Smooth muscle cell (in vitro differentiated cells): ENCODE measurements at regions not wholly inside any gene's neighbourhood (a gene's known extent, or its start where the extent isn't known, plus 50 kb on each side); places are given as distances from the start of the nearest gene placed in this dataset.

Source experiments
- DNase-seq: peaks from one replicate; lab custom pipeline; 2025; ENCODE audit not compliant: unreplicated experiment; lab: John Stamatoyannopoulos, UW
- H2AFZ ChIP-seq: fragments of 200-600 bp; sonication (generic); 2 replicates; pipeline ENCODE4 v1.6.0; 2016; ENCODE audit warnings: antibody characterized with exemption, low read depth, mild to moderate bottlenecking
- H3F3A ChIP-seq: fragments of 200-600 bp; sonication (generic); 2 replicates; pipeline ENCODE4 v1.6.0; 2017; ENCODE audit warnings: antibody characterized with exemption, low read depth
- H3K27ac ChIP-seq: fragments of 200-600 bp; sonication (generic); 2 replicates; pipeline ENCODE4 v1.5.1; 2016; ENCODE audit warnings: low read depth, mild to moderate bottlenecking
- H3K27me3 ChIP-seq: fragments of 200-600 bp; sonication (generic); 2 replicates; pipeline ENCODE4 v1.6.1; 2016; ENCODE audit warnings: low read depth, mild to moderate bottlenecking
- H3K36me3 ChIP-seq: fragments of 200-600 bp; sonication (generic); 2 replicates; pipeline ENCODE4 v1.5.1; 2016; ENCODE audit warnings: low read depth
- H3K4me1 ChIP-seq: fragments of 200-600 bp; sonication (generic); 2 replicates; pipeline ENCODE4 v1.5.1; 2016; ENCODE audit warnings: low read depth
- H3K4me2 ChIP-seq: fragments of 200-600 bp; sonication (generic); 2 replicates; pipeline ENCODE4 v1.6.0; 2016; ENCODE audit warnings: mild to moderate bottlenecking
- H3K4me3 ChIP-seq: fragments of 200-600 bp; sonication (generic); 2 replicates; pipeline ENCODE4 v1.5.1; 2016; ENCODE audit warnings: mild to moderate bottlenecking
- H3K79me2 ChIP-seq: fragments of 200-600 bp; sonication (generic); 2 replicates; pipeline ENCODE4 v1.6.0; 2016; ENCODE audit warnings: low read depth, mild to moderate bottlenecking
- H3K9ac ChIP-seq: fragments of 200-600 bp; sonication (generic); 2 replicates; pipeline ENCODE4 v1.6.0; 2016; ENCODE audit warnings: low read depth
- H3K9me3 ChIP-seq: fragments of 200-600 bp; sonication (generic); replicated peaks from 2 replicates; pipeline ENCODE4 v1.5.1; 2016; ENCODE audit warnings: low read depth
- H4K20me1 ChIP-seq: fragments of 200-600 bp; sonication (generic); 2 replicates; pipeline ENCODE4 v1.6.0; 2016; ENCODE audit warnings: low read depth
- CTCF ChIP-seq: fragments of 200-600 bp; sonication (generic); IDR thresholded peaks from 2 replicates; pipeline ENCODE4 v1.5.1; 2017; ENCODE audit warnings: borderline replicate concordance, mild to moderate bottlenecking, antibody characterized with exemption; ENCODE audit not compliant: insufficient read depth, poor library complexity, severe bottlenecking
- WGBS: methylation state at CpG from one replicate; pipeline ENCODE4 v1.1.7; 2016; ENCODE audit warnings: low lambda C conversion rate; 5-methylcytosine and 5-hydroxymethylcytosine counted together

- H4K20me1 ChIP-seq = no peaks in the 10 kb centered on the region
- DNase-seq = peak; percentile 69
- peak overlapping the region; percentile 36 for H3K4me3 ChIP-seq
- H3K9ac ChIP-seq = no peak overlapping the region
- H3K4me1 ChIP-seq = peaks cover 9% of the 10 kb centered on the region
- peak overlapping the region; percentile 81 for H3K4me2 ChIP-seq
- H3K36me3 ChIP-seq = no peaks in the 10 kb centered on the region
- no peaks in the 10 kb centered on the region for H3K79me2 ChIP-seq
- no peak overlapping the region for H3K27ac ChIP-seq
- H2AFZ ChIP-seq = peak overlapping the region; percentile 72
- no peaks in the 10 kb centered on the region for H3K9me3 ChIP-seq
- no peaks in the 10 kb centered on the region for H3F3A ChIP-seq
- 27% methylated on average over 14 of the region's 39 CpGs for WGBS
- no peaks in the 10 kb centered on the region for H3K27me3 ChIP-seq
- TF ChIP-seq CTCF = no peak
Measured at GRCh38 chr2:8583400-8584173, 98.3 kb upstream of the ID2 start.

GRCh38 chr2:8584174-8585066, 97.4 kb upstream of the ID2 start:
- no peaks in the 10 kb centered on the region for H3F3A ChIP-seq
- H3K9ac ChIP-seq = no peak overlapping the region
- no peaks in the 10 kb centered on the region for H3K79me2 ChIP-seq
- peak overlapping the region; percentile 81 for H3K4me2 ChIP-seq
- TF ChIP-seq CTCF = no peak
- H3K36me3 ChIP-seq = no peaks in the 10 kb centered on the region
- H3K27ac ChIP-seq = no peak overlapping the region
- H4K20me1 ChIP-seq = no peaks in the 10 kb centered on the region
- peak overlapping the region; percentile 72 for H2AFZ ChIP-seq
- H3K4me1 ChIP-seq = peaks cover 9% of the 10 kb centered on the region
- 63% methylated on average over 29 of the region's 29 CpGs for WGBS
- no peaks in the 10 kb centered on the region for H3K27me3 ChIP-seq
- H3K9me3 ChIP-seq = no peaks in the 10 kb centered on the region
- DNase-seq = no peak
- peak overlapping the region; percentile 36 for H3K4me3 ChIP-seq

GRCh38 chr2:8586457-8587051, 95.3 kb upstream of the ID2 start:
- no peak overlapping the region for H3K4me2 ChIP-seq
- no peaks in the 10 kb centered on the region for H3K36me3 ChIP-seq
- 96% methylated on average over 15 of the region's 15 CpGs for WGBS
- no peaks in the 10 kb centered on the region for H3K79me2 ChIP-seq
- H3K27me3 ChIP-seq = no peaks in the 10 kb centered on the region
- no peak for DNase-seq
- no peaks in the 10 kb centered on the region for H4K20me1 ChIP-seq
- no peaks in the 10 kb centered on the region for H3F3A ChIP-seq
- H3K4me3 ChIP-seq = no peak overlapping the region
- H3K9me3 ChIP-seq = no peaks in the 10 kb centered on the region
- TF ChIP-seq CTCF = no peak
- no peak overlapping the region for H3K27ac ChIP-seq
- peaks cover 9% of the 10 kb centered on the region for H3K4me1 ChIP-seq
- H2AFZ ChIP-seq = no peak overlapping the region
- H3K9ac ChIP-seq = no peak overlapping the region
